HCT116 (cell line): ENCODE measurements at regions not wholly inside any gene's neighbourhood (a gene's known extent, or its start where the extent isn't known, plus 50 kb on each side); places are given as distances from the start of the nearest gene placed in this dataset.

Source experiments
- ATAC-seq: fragments of 200-7000 bp; cut with Tn5 transposase; 2 replicates; pipeline ENCODE4 v1.9.1; 2020; ENCODE audit warnings: mild to moderate bottlenecking, moderate library complexity
- BruUV-seq: library from RNA; stranded (reverse); fragments of 400-500 nt; replicated peaks from 2 replicates; lab custom pipeline; 2021; lab: Mats Ljungman, UMichigan
- CTCF ChIA-PET: fragments of 300-600 bp; sonication (Branson Sonifier 250); formaldehyde crosslinking; loops from one replicate; lab custom pipeline; 2021; ENCODE audit warnings: antibody characterized with exemption; lab: Charles Lee
- POLR2A ChIA-PET: fragments of 300-600, 350-600 bp; sonication (Branson Sonifier 250); formaldehyde crosslinking; loops from one replicate; lab custom pipeline; 2021; ENCODE audit warnings: antibody characterized with exemption; lab: Charles Lee
- RAD21 ChIA-PET, 2 experiments: fragments of 300-600 bp; sonication (Branson Sonifier 250); formaldehyde crosslinking; loops; one replicate each; lab custom pipeline; 2023; ENCODE audit warnings: low total read pairs in 2 of 2; ENCODE audit not compliant: uncharacterized antibody in 2 of 2, unreplicated experiment in 2 of 2, low non-redundant PET in 1 of 2; lab: Charles Lee
- DNase-seq: peaks from one replicate; pipeline ENCODE4 v3.0.0-alpha.2; 2010; ENCODE audit warnings: low read depth, low spot score
- H2AFZ ChIP-seq: fragments of 200-600 bp; shearing (Covaris generic), sonication (generic); 2 replicates; pipeline ENCODE4 v1.6.1; 2017; ENCODE audit warnings: low read depth, mixed run types, mixed read lengths, antibody characterized with exemption, low read length; ENCODE audit not compliant: poor library complexity, severe bottlenecking
- H3K27ac ChIP-seq: 2 replicates; pipeline ENCODE4 v1.5.1; 2012; ENCODE audit warnings: low read depth, low read length
- H3K27me3 ChIP-seq: fragments of 200-600 bp; sonication (generic); 2 replicates; pipeline ENCODE4 v1.6.1; 2016; ENCODE audit warnings: mixed run types, low read length, mixed read lengths; ENCODE audit not compliant: insufficient read depth
- H3K36me3 ChIP-seq, 2 experiments: fragments of 200-500 bp in 1 of 2; fragments of 200-600 bp in 1 of 2; sonication (Bioruptor generic) in 1 of 2; sonication (generic) in 1 of 2; 2 replicates each; pipeline versions ENCODE4 v1.5.1 to v1.6.1; 2014 to 2016; ENCODE audit warnings: low read length in 2 of 2, inconsistent platforms in 1 of 2, mixed read lengths in 1 of 2, mixed run types in 1 of 2; ENCODE audit not compliant: insufficient read depth in 2 of 2, control insufficient read depth in 1 of 2
- H3K4me1 ChIP-seq, 2 experiments: fragments of 200-600 bp in 1 of 2; sonication (generic) in 1 of 2; 2 replicates each; pipeline versions ENCODE4 v1.5.1 to v1.6.1; 2012 to 2017; ENCODE audit warnings: low read length in 2 of 2, inconsistent platforms in 1 of 2, mild to moderate bottlenecking in 1 of 2, mixed read lengths in 1 of 2, mixed run types in 1 of 2, moderate library complexity in 1 of 2; ENCODE audit not compliant: insufficient read depth in 2 of 2, control insufficient read depth in 1 of 2
- H3K4me2 ChIP-seq: fragments of 200-600 bp; sonication (generic); 2 replicates; pipeline ENCODE4 v1.6.1; 2017; ENCODE audit warnings: mixed run types, low read length, mixed read lengths
- H3K4me3 ChIP-seq, 2 experiments: fragments of 200-600 bp in 1 of 2; sonication (generic) in 1 of 2; replicated peaks in 1 of 2; 2 replicates each; pipeline ENCODE4 v1.5.1; 2011 to 2016; ENCODE audit warnings: low read length in 2 of 2, control low read depth in 1 of 2, low read depth in 1 of 2, mild to moderate bottlenecking in 1 of 2, mixed read lengths in 1 of 2, mixed run types in 1 of 2
- H3K79me2 ChIP-seq: fragments of 200-600 bp; sonication (generic); 2 replicates; pipeline ENCODE4 v1.6.1; 2017; ENCODE audit warnings: mild to moderate bottlenecking, mixed run types, low read length, moderate library complexity, mixed read lengths; ENCODE audit not compliant: insufficient read depth
- H3K9ac ChIP-seq: fragments of 200-600 bp; sonication (generic); 2 replicates; pipeline ENCODE4 v1.6.1; 2016; ENCODE audit warnings: low read length, mixed read lengths
- H3K9me2 ChIP-seq: fragments of 200-600 bp; sonication (generic), shearing (Covaris generic); 2 replicates; pipeline ENCODE4 v1.6.1; 2017; ENCODE audit warnings: mixed run types, mild to moderate bottlenecking, moderate library complexity; ENCODE audit not compliant: insufficient read depth
- H3K9me3 ChIP-seq, 2 experiments: fragments of 200-500 bp in 1 of 2; fragments of 200-600 bp in 1 of 2; sonication (Bioruptor generic) in 1 of 2; sonication (generic) in 1 of 2; 2 replicates each; pipeline ENCODE4 v1.6.1; 2014 to 2017; ENCODE audit warnings: low read length in 2 of 2, mixed read lengths in 2 of 2, inconsistent platforms in 1 of 2, low read depth in 1 of 2, mild to moderate bottlenecking in 1 of 2, mixed run types in 1 of 2, moderate library complexity in 1 of 2; ENCODE audit not compliant: control insufficient read depth in 1 of 2, insufficient read depth in 1 of 2
- H4K20me1 ChIP-seq: fragments of 200-600 bp; sonication (generic), shearing (Covaris generic); 2 replicates; pipeline ENCODE4 v1.6.1; 2017; ENCODE audit warnings: mixed run types, mild to moderate bottlenecking, moderate library complexity; ENCODE audit not compliant: insufficient read depth
- CBX3 ChIP-seq: IDR thresholded peaks from 2 replicates; pipeline ENCODE4 v1.6.1; 2012; ENCODE audit warnings: low read depth
- CTCF ChIP-seq, 3 experiments: fragments of 200-600 bp in 1 of 3; sonication (generic) in 1 of 3; IDR thresholded peaks in 2 of 3; conservative IDR thresholded peaks in 1 of 3; 2 replicates each; pipeline ENCODE4 v1.5.1; 2012 to 2017; ENCODE audit warnings: low read depth in 2 of 3, low read length in 2 of 3, antibody characterized with exemption in 1 of 3, borderline replicate concordance in 1 of 3, control low read depth in 1 of 3, mild to moderate bottlenecking in 1 of 3, mixed read lengths in 1 of 3, mixed run types in 1 of 3, moderate library complexity in 1 of 3; ENCODE audit not compliant: insufficient read depth in 1 of 3
- EGR1 ChIP-seq: IDR thresholded peaks from 2 replicates; pipeline ENCODE4 v1.6.1; 2012; ENCODE audit warnings: low read depth
- ELF1 ChIP-seq: IDR thresholded peaks from 2 replicates; pipeline ENCODE4 v1.6.1; 2012; ENCODE audit warnings: low read depth, borderline replicate concordance
- EZH2 ChIP-seq: fragments of 200-600 bp; sonication (generic); IDR thresholded peaks from 2 replicates; pipeline ENCODE4 v1.6.1; 2017; ENCODE audit warnings: antibody characterized with exemption, mixed run types
- EZH2phosphoT487 ChIP-seq: fragments of 200-600 bp; IDR thresholded peaks from 2 replicates; pipeline ENCODE4 v1.6.1; 2018; ENCODE audit warnings: antibody characterized with exemption, borderline replicate concordance
- FOSL1 ChIP-seq: IDR thresholded peaks from 2 replicates; pipeline ENCODE4 v1.6.1; 2012; ENCODE audit warnings: low read depth
- MAX ChIP-seq: IDR thresholded peaks from 2 replicates; pipeline ENCODE4 v1.6.1; 2012
- POLR2A ChIP-seq: IDR thresholded peaks from 2 replicates; pipeline ENCODE4 v1.7.0; 2011; ENCODE audit warnings: borderline replicate concordance; ENCODE audit not compliant: insufficient read depth, insufficient read length; ENCODE audit errors: extremely low read depth
- POLR2AphosphoS5 ChIP-seq: IDR thresholded peaks from 2 replicates; pipeline ENCODE4 v1.6.1; 2011; ENCODE audit warnings: mild to moderate bottlenecking, low read depth, low read length, moderate library complexity
- RAD21 ChIP-seq: IDR thresholded peaks from 2 replicates; pipeline ENCODE4 v1.6.1; 2012; ENCODE audit warnings: low read depth, mild to moderate bottlenecking
- REST ChIP-seq: IDR thresholded peaks from 2 replicates; pipeline ENCODE4 v1.6.1; 2012; ENCODE audit warnings: low read depth
- SIN3A ChIP-seq: IDR thresholded peaks from 2 replicates; pipeline ENCODE4 v1.6.1; 2012; ENCODE audit warnings: low read depth
- SP1 ChIP-seq: IDR thresholded peaks from 2 replicates; pipeline ENCODE4 v1.6.1; 2012; ENCODE audit warnings: low read depth
- SRF ChIP-seq: IDR thresholded peaks from 2 replicates; pipeline ENCODE4 v1.6.1; 2012; ENCODE audit warnings: low read depth
- YY1 ChIP-seq: IDR thresholded peaks from 2 replicates; pipeline ENCODE4 v1.6.1; 2011; ENCODE audit warnings: low read length, low read depth, moderate library complexity, mild to moderate bottlenecking; ENCODE audit not compliant: insufficient replicate concordance; ENCODE audit errors: extremely low read depth
- ZBTB33 ChIP-seq: IDR thresholded peaks from 2 replicates; pipeline ENCODE4 v1.6.1; 2011; ENCODE audit warnings: mild to moderate bottlenecking, low read length, moderate library complexity; ENCODE audit not compliant: insufficient replicate concordance; ENCODE audit errors: extremely low read depth
- ZFX ChIP-seq: fragments of 450-650 bp; IDR thresholded peaks from 2 replicates; pipeline ENCODE4 v1.6.1; 2017
- ZNF274 ChIP-seq: fragments of 200-500 bp; sonication (Bioruptor generic); IDR thresholded peaks from 2 replicates; pipeline ENCODE4 v1.6.1; 2014; ENCODE audit warnings: mild to moderate bottlenecking, low read depth, low read length, inconsistent platforms
- intact Hi-C: fragments of 100-400 bp; cut with micrococcal nuclease; formaldehyde crosslinking; loops from 2 replicates; pipeline ENCODE4 v1.10.0; 2022
- TF ChIP-seq, protein P1 (sequence below): IDR thresholded peaks from 2 replicates; pipeline ENCODE4 v1.6.1; 2012

DNA sequence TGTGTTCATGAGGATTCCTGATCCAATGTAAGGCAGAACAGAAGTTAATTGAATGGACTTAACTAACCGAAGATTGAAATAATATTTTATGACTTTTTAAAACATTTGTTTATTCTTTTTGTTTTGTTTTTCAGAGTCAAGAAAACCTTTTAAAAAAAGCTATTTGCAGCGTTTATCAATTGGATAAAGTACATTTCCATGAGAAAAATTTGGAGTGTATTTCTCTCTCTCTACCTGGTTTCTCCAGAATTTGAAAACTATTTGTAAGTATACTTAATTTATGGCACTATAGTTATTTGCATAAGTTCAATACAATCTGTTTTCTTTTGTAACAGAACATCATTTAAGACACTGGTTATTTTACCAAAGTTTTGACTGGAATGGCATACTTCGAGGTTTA lies 208.0 kb upstream of the UBL3 start:
- Histone ChIP-seq H3K79me2 (no peaks in the 10 kb centered on the region), H3K4me1 (no peaks in the 10 kb centered on the region), H3K4me2 (no peak overlapping the region), H3K9me2 (no peaks in the 10 kb centered on the region), H2AFZ (no peak overlapping the region), H4K20me1 (no peaks in the 10 kb centered on the region), H3K36me3 (no peaks in the 10 kb centered on the region), H3K27me3 (peaks cover 8% of the 10 kb centered on the region; the same call in 1 of the 2 replicates), H3K27ac (no peak overlapping the region), H3K4me3 (no peak overlapping the region), H3K9me3 (no peaks in the 10 kb centered on the region), H3K9ac (no peak overlapping the region)
- intact Hi-C loops, result no loop called here
- TF ChIP-seq EZH2phosphoT487 (no peak), CTCF (IDR thresholded peaks at IDR 0.05 in 2 of 3, conservative IDR thresholded peaks at IDR 0.05 in 1 of 3; ENCODE audit: borderline replicate concordance in 1 of 3, insufficient read depth in 1 of 3, low read depth in 2 of 3, low read length in 2 of 3) (no peak), ZFX (no peak), ZNF274 (no peak), ELF1 (no peak), SP1 (no peak), POLR2AphosphoS5 (no peak), SIN3A (no peak), ZBTB33 (no peak), SRF (no peak), RAD21 (no peak), MAX (no peak), EZH2 (no peak), REST (no peak), POLR2A (no peak), CBX3 (no peak), EGR1 (no peak), YY1 (no peak), FOSL1 (no peak)
- TF ChIP-seq, protein P1, sequence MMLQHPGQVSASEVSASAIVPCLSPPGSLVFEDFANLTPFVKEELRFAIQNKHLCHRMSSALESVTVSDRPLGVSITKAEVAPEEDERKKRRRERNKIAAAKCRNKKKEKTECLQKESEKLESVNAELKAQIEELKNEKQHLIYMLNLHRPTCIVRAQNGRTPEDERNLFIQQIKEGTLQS, result no peak
- RAD21 ChIA-PET, result no interaction called here
- ATAC-seq (no peak), DNase-seq (no peak)
- BruUV-seq, result no TSS peak
- CTCF ChIA-PET, result no interaction called here
- POLR2A ChIA-PET, result no interaction called here
